Hepatocyte (in vitro differentiated cells): ENCODE measurements at regions not wholly inside any gene's neighbourhood (a gene's known extent, or its start where the extent isn't known, plus 50 kb on each side); places are given as distances from the start of the nearest gene placed in this dataset.

Experiments used
- EZH2phosphoT487 ChIP-seq: fragments of 200-600 bp; sonication (generic); IDR thresholded peaks from one replicate; pipeline ENCODE4 v1.6.1; 2018; ENCODE audit warnings: antibody characterized with exemption, mild to moderate bottlenecking, low read depth, moderate library complexity; ENCODE audit not compliant: unreplicated experiment, severe bottlenecking
- TF ChIP-seq, protein P1 (sequence below): fragments of 200-600 bp; sonication (generic); IDR thresholded peaks from 2 replicates; pipeline ENCODE4 v1.5.1; 2016; ENCODE audit warnings: antibody characterized with exemption, mild to moderate bottlenecking; ENCODE audit not compliant: poor library complexity

DNA sequence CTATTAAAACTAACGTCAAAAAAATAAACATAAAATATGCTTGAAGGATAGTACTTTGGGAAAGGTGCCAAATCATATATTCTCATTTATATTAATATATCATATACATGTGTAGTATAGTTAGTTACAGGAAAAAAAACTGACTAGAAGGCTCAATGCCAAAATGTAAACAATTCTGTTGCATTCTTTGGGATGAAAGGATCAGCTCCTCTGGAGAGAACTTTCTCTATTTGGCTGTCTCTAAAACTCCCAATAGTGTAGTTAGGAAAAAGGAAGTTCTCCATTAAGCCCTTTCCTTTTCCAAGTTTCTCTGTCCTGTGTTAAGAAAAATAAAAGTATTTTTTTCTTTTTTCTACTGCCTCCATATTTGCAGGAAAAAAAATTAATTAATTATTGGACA is 86.5 kb upstream of the BTN3A2 start:
- TF ChIP-seq EZH2phosphoT487 = no peak
- TF ChIP-seq, protein P1, sequence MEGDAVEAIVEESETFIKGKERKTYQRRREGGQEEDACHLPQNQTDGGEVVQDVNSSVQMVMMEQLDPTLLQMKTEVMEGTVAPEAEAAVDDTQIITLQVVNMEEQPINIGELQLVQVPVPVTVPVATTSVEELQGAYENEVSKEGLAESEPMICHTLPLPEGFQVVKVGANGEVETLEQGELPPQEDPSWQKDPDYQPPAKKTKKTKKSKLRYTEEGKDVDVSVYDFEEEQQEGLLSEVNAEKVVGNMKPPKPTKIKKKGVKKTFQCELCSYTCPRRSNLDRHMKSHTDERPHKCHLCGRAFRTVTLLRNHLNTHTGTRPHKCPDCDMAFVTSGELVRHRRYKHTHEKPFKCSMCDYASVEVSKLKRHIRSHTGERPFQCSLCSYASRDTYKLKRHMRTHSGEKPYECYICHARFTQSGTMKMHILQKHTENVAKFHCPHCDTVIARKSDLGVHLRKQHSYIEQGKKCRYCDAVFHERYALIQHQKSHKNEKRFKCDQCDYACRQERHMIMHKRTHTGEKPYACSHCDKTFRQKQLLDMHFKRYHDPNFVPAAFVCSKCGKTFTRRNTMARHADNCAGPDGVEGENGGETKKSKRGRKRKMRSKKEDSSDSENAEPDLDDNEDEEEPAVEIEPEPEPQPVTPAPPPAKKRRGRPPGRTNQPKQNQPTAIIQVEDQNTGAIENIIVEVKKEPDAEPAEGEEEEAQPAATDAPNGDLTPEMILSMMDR = no peak
